T-cell (primary cell): ENCODE measurements at regions not wholly inside any gene's neighbourhood (a gene's known extent, or its start where the extent isn't known, plus 50 kb on each side); places are given as distances from the start of the nearest gene placed in this dataset.

Source experiments
- ATAC-seq, 4 experiments: fragments of 200-7000 bp in 3 of 4; fragments of 150-1000 bp in 1 of 4; cut with Tn5 transposase; replicated peaks in 1 of 4; 1 replicate in 3 of 4; 2 replicates in 1 of 4; pipeline ENCODE4 v1.10.0; 2021; ENCODE audit warnings: moderate library complexity in 3 of 4, mild to moderate bottlenecking in 2 of 4, moderate number of reproducible peaks in 1 of 4
- CTCF ChIA-PET, 2 donors: fragments of 300-600 bp; sonication (Branson Sonifier 250); formaldehyde crosslinking; loops; one replicate each; lab custom pipeline; 2022; ENCODE audit warnings: antibody characterized with exemption in 2 of 2; lab: Charles Lee
- POLR2A ChIA-PET, 2 donors: fragments of 300-600 bp; sonication (Branson Sonifier 250); formaldehyde crosslinking; loops; one replicate each; lab custom pipeline; 2022; ENCODE audit warnings: antibody characterized with exemption in 2 of 2; lab: Charles Lee
- DNase-seq, 35 experiments: peaks; one replicate each; pipeline versions ENCODE4 v3.0.0 to v3.0.0-alpha.2; 2013 to 2023
- H3K27ac ChIP-seq: one replicate; pipeline ENCODE4 v1.5.1; 2013; ENCODE audit warnings: low read length
- H3K27me3 ChIP-seq, 2 experiments: replicated peaks in 1 of 2; 1 replicate in 1 of 2; 2 replicates in 1 of 2; pipeline versions ENCODE4 v1.6.1 to v1.7.0; 2013; ENCODE audit warnings: low read length in 1 of 2, mixed read lengths in 1 of 2; ENCODE audit not compliant: control insufficient read depth in 2 of 2, insufficient read depth in 2 of 2; ENCODE audit errors: extremely low read depth in 1 of 2
- H3K36me3 ChIP-seq, 2 donors: 1 replicate in 1 of 2; 2 replicates in 1 of 2; pipeline versions ENCODE4 v1.6.1 to v1.7.0; 2013; ENCODE audit warnings: low read length in 1 of 2; ENCODE audit not compliant: control insufficient read depth in 2 of 2, insufficient read depth in 1 of 2; ENCODE audit errors: extremely low read depth in 1 of 2
- H3K4me1 ChIP-seq, 2 experiments: 1 replicate in 1 of 2; 2 replicates in 1 of 2; pipeline versions ENCODE4 v1.6.1 to v1.7.0; 2013; ENCODE audit warnings: low read length in 2 of 2, mixed read lengths in 1 of 2; ENCODE audit not compliant: insufficient read depth in 2 of 2, control insufficient read depth in 1 of 2; ENCODE audit errors: extremely low read depth in 1 of 2
- H3K4me3 ChIP-seq, 2 donors: 1 replicate in 1 of 2; 2 replicates in 1 of 2; pipeline versions ENCODE4 v1.5.1 to v1.7.0; 2013; ENCODE audit warnings: mild to moderate bottlenecking in 2 of 2, low read length in 1 of 2, moderate library complexity in 1 of 2; ENCODE audit not compliant: control insufficient read depth in 1 of 2; ENCODE audit errors: extremely low read depth in 1 of 2
- H3K9me3 ChIP-seq: 2 replicates; pipeline ENCODE4 v1.7.0; 2013
- H3K27ac Mint-ChIP-seq, 2 donors: one replicate each; pipeline ENCODE4 v1.8.0; 2020 to 2021; ENCODE audit warnings: mild to moderate bottlenecking in 2 of 2, mixed read lengths in 2 of 2
- H3K27me3 Mint-ChIP-seq, 2 donors: one replicate each; pipeline ENCODE4 v1.8.0; 2021 to 2022; ENCODE audit warnings: mixed read lengths in 2 of 2
- H3K36me3 Mint-ChIP-seq: one replicate; pipeline ENCODE4 v1.8.0; 2021; ENCODE audit warnings: mixed read lengths
- H3K4me1 Mint-ChIP-seq, 3 donors: one replicate each; pipeline ENCODE4 v1.8.0; 2020 to 2022; ENCODE audit warnings: mixed read lengths in 3 of 3, mild to moderate bottlenecking in 1 of 3
- H3K4me3 Mint-ChIP-seq, 3 donors: one replicate each; pipeline ENCODE4 v1.8.0; 2020 to 2022; ENCODE audit warnings: mild to moderate bottlenecking in 3 of 3, mixed read lengths in 3 of 3, moderate library complexity in 3 of 3
- H3K9me3 Mint-ChIP-seq, 3 donors: one replicate each; pipeline ENCODE4 v1.8.0; 2020 to 2022; ENCODE audit warnings: mixed read lengths in 3 of 3
- WGBS: methylation state at CpG from one replicate; pipeline ENCODE4 v1.1.5; 2013; ENCODE audit warnings: missing lambda C conversion rate; ENCODE audit not compliant: insufficient coverage; 5-methylcytosine and 5-hydroxymethylcytosine counted together

DNA sequence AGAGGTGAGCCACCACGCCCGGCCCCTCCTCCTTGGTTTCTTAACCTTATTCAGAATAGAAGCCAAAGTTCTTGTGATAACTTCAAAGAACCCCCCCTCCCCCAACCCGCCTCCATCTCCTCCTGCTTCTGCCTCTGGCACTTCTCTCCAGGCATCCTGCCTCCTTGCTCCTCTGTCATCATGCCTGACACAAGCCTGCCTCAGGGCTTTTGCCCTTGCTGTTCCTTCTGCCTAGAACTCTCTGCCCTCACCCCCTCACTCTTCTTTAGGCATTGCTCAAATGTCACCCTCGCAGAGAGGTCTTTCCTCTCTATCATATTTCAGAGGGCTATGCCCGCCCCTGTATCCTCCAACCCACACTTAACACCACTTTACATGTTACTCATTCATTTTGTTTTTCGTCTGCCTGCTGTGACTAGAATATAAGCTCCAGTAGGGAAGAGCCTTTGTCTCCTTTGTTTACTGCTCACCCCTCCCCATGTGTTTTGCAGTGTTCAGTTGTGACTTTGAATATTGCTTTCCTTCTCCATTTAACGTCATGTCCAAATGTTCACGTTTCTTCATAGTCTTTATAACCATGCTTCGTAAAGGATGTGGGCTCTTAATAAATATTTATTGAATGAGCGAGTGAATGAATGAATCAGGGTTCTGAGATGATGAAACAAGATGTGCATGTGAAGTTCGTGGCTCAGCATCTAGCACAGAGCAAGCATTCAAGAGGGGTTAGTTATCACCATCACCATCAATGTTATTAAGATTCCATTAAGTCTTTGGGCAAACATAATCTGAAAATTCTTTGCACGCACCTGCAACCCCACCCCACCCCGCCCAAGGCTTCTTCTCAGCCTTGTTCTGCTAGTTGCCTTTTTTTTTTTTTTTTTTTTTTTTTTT, 186.2 kb upstream of the WSCD1 start:
- Mint-ChIP-seq H3K4me1 (no peaks in the 10 kb centered on the region), H3K27me3 (peaks cover 23 to 31% of the 10 kb centered on the region in 2 donors), H3K9me3 (no peaks in the 10 kb centered on the region), H3K4me3 (no peak overlapping the region), H3K27ac (no peak overlapping the region), H3K36me3 (no peaks in the 10 kb centered on the region)
- H3K4me3 ChIP-seq = no peak overlapping the region
- CTCF ChIA-PET = no interaction called here
- 59% methylated on average over 2 of the region's 13 CpGs for WGBS
- no peaks in the 10 kb centered on the region for H3K4me1 ChIP-seq
- no peaks in the 10 kb centered on the region for H3K9me3 ChIP-seq
- peaks cover 0 to 21% of the 10 kb centered on the region in 2 experiments for H3K27me3 ChIP-seq
- ATAC-seq (no peak), DNase-seq (no peak)
- no peak overlapping the region for H3K27ac ChIP-seq
- H3K36me3 ChIP-seq = no peaks in the 10 kb centered on the region
- POLR2A ChIA-PET = no interaction called here

DNA sequence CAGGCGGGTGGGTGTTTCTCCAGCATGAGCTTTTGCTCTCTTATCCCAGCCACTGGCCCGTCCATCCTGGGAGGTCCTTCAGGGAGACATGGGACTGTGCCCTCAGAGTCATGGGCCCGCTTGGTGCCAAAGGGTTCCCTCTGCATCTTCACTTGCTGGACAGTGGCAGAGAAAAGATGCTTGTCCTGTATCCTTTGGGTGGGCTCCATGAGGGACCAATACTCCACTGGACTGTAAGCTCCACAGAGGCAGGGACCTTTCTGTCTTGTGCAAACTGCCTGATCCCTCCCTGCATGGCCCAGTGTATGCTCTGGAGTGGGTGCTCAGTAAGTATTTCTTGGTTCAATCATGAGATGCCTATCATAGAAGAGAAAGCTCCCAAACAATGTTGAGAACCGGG, 184.8 kb upstream of the WSCD1 start:
- peaks cover 28 to 37% of the 10 kb centered on the region in 2 donors for H3K27me3 Mint-ChIP-seq

GRCh38 chr17:5888811-5889210, 181.4 kb upstream of the WSCD1 start:
- H3K9me3 ChIP-seq = no peaks in the 10 kb centered on the region
- Mint-ChIP-seq H3K9me3 (peaks cover 0 to 8% (median 3%) of the 10 kb centered on the region in 3 donors), H3K27ac (no peak overlapping the region), H3K27me3 (peaks cover 40 to 46% of the 10 kb centered on the region in 2 donors), H3K4me3 (no peak overlapping the region), H3K36me3 (no peaks in the 10 kb centered on the region), H3K4me1 (no peaks in the 10 kb centered on the region)
- DNase-seq = no peak
- no peak overlapping the region for H3K4me3 ChIP-seq
- ChIA-PET POLR2A (no interaction called here), CTCF (no interaction called here)
- ATAC-seq = no peak
- H3K36me3 ChIP-seq = no peaks in the 10 kb centered on the region
- H3K27me3 ChIP-seq = peaks cover 0 to 12% of the 10 kb centered on the region in 2 experiments
- no peaks in the 10 kb centered on the region for H3K4me1 ChIP-seq
- no CpG with 5 or more reads among the region's 2 CpGs for WGBS
- no peak overlapping the region for H3K27ac ChIP-seq

More for the DNA sequence above, 184.8 kb upstream of the WSCD1 start:
- H3K4me1 ChIP-seq = no peaks in the 10 kb centered on the region
- no peaks in the 10 kb centered on the region for H3K36me3 ChIP-seq
- H3K36me3 Mint-ChIP-seq = no peaks in the 10 kb centered on the region
- no peak overlapping the region for H3K4me3 Mint-ChIP-seq
- no peak overlapping the region for H3K27ac ChIP-seq
- 64% methylated on average over 4 of the region's 4 CpGs for WGBS
- ChIA-PET POLR2A (no interaction called here), CTCF (no interaction called here)
- no peak for DNase-seq
- no peak for ATAC-seq
- H3K27me3 ChIP-seq = peaks cover 0 to 19% of the 10 kb centered on the region in 2 experiments
- no peaks in the 10 kb centered on the region for H3K9me3 ChIP-seq
- H3K9me3 Mint-ChIP-seq = peaks cover 0 to 7% (median 3%) of the 10 kb centered on the region in 3 donors
- no peaks in the 10 kb centered on the region for H3K4me1 Mint-ChIP-seq
- H3K27ac Mint-ChIP-seq = no peak overlapping the region
- H3K4me3 ChIP-seq = no peak overlapping the region

- H3K27ac ChIP-seq = no peak overlapping the region
- peaks cover 7 to 13% (median 7%) of the 10 kb centered on the region in 3 donors for H3K4me1 Mint-ChIP-seq
- ChIA-PET CTCF (no interaction called here), POLR2A (no interaction called here)
- H3K4me1 ChIP-seq = peaks cover 0 to 4% of the 10 kb centered on the region in 2 experiments
- ATAC-seq (no peak), DNase-seq (no peak)
- H3K9me3 ChIP-seq = no peaks in the 10 kb centered on the region
- no peak overlapping the region for H3K4me3 ChIP-seq
- peaks cover 41 to 44% of the 10 kb centered on the region in 2 donors for H3K27me3 Mint-ChIP-seq
- H3K36me3 ChIP-seq = no peaks in the 10 kb centered on the region
- no peaks in the 10 kb centered on the region for H3K36me3 Mint-ChIP-seq
- WGBS = 60% methylated on average over 1 of the region's 3 CpGs
- no peak overlapping the region for H3K27ac Mint-ChIP-seq
- H3K9me3 Mint-ChIP-seq = peaks cover 0 to 8% (median 3%) of the 10 kb centered on the region in 3 donors
- no peak overlapping the region for H3K4me3 Mint-ChIP-seq
- H3K27me3 ChIP-seq = peaks cover 0 to 10% of the 10 kb centered on the region in 2 experiments
These were observed 177.1 kb upstream of the WSCD1 start for GRCh38 chr17:5892921-5893675.

GRCh38 chr17:5893741-5894140, 176.4 kb upstream of the WSCD1 start:
- no peaks in the 10 kb centered on the region for H3K36me3 ChIP-seq
- POLR2A ChIA-PET = no interaction called here
- Mint-ChIP-seq H3K27ac (no peak overlapping the region), H3K27me3 (peaks cover 40 to 43% of the 10 kb centered on the region in 2 donors), H3K36me3 (no peaks in the 10 kb centered on the region), H3K9me3 (peaks cover 0 to 8% (median 3%) of the 10 kb centered on the region in 3 donors), H3K4me1 (peaks cover 7 to 15% (median 7%) of the 10 kb centered on the region in 3 donors), H3K4me3 (no peak overlapping the region)
- no peaks in the 10 kb centered on the region for H3K9me3 ChIP-seq
- DNase-seq (no peak), ATAC-seq (no peak)
- CTCF ChIA-PET = no interaction called here
- peaks cover 0 to 15% of the 10 kb centered on the region in 2 experiments for H3K27me3 ChIP-seq
- no peak overlapping the region for H3K4me3 ChIP-seq
- H3K4me1 ChIP-seq = peaks cover 0 to 4% of the 10 kb centered on the region in 2 experiments
- H3K27ac ChIP-seq = no peak overlapping the region
- WGBS = 20% methylated on average over 1 of the region's 5 CpGs

DNA sequence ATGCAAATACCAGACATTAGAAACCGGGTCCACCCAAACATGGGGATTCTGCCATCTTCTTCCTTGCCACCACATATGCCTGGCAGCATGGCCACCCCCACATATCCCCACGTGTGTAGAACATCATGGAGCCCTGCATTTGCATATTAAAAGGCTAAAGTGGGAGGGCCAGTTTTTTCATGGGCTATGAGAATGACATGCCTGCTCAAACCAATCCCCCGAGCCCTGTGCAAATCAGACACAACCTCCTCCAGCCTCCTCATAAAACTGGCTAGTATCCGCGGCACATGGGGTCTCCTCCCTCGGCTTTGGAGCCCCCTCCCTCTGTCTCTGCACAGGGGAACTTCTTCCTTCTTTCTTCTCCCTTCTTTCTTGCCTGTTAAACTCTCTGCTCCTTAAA, 174.9 kb upstream of the WSCD1 start:
- peaks cover 0 to 22% of the 10 kb centered on the region in 2 experiments for H3K27me3 ChIP-seq
- H3K36me3 Mint-ChIP-seq = no peaks in the 10 kb centered on the region
- no peak overlapping the region for H3K27ac ChIP-seq
- H3K27me3 Mint-ChIP-seq = peaks cover 33 to 34% of the 10 kb centered on the region in 2 donors
- CTCF ChIA-PET = no interaction called here
- H3K9me3 Mint-ChIP-seq = peaks cover 0 to 1% (median under 1%) of the 10 kb centered on the region in 3 donors
- 87% methylated on average over 4 of the region's 6 CpGs for WGBS
- H3K4me3 Mint-ChIP-seq = no peak overlapping the region
- peaks cover 0 to 4% of the 10 kb centered on the region in 2 experiments for H3K4me1 ChIP-seq
- no peaks in the 10 kb centered on the region for H3K9me3 ChIP-seq
- no peak overlapping the region for H3K27ac Mint-ChIP-seq
- no peaks in the 10 kb centered on the region for H3K36me3 ChIP-seq
- H3K4me1 Mint-ChIP-seq = peaks cover 7 to 15% (median 7%) of the 10 kb centered on the region in 3 donors
- POLR2A ChIA-PET = no interaction called here
- ATAC-seq (no peak), DNase-seq (no peak)
- H3K4me3 ChIP-seq = no peak overlapping the region
